Lower leg skin (tissue), 3 donors: ENCODE measurements at regions not wholly inside any gene's neighbourhood (a gene's known extent, or its start where the extent isn't known, plus 50 kb on each side); places are given as distances from the start of the nearest gene placed in this dataset.

ENCODE experiments used
- CTCF ChIP-seq, 3 donors: fragments of 450-650 bp; IDR thresholded peaks; one replicate each; pipeline ENCODE4 v1.5.1; 2016; ENCODE audit warnings: antibody characterized with exemption in 3 of 3, mild to moderate bottlenecking in 3 of 3, moderate library complexity in 2 of 3
- POLR2A ChIP-seq, 2 donors: fragments of 450-650 bp; IDR thresholded peaks; one replicate each; pipeline ENCODE4 v1.6.1; 2016 to 2017; ENCODE audit warnings: antibody characterized with exemption in 2 of 2, mild to moderate bottlenecking in 1 of 2, moderate library complexity in 1 of 2

GRCh38 chr1:227388214-227389168 is 70.2 kb upstream of the CDC42BPA start:
- TF ChIP-seq CTCF (IDR thresholded peaks at IDR 0.05) (no peak), POLR2A (IDR thresholded peaks at IDR 0.05) (no peak)
